ENCODE measurements at regions not wholly inside any gene's neighbourhood (a gene's known extent, or its start where the extent isn't known, plus 50 kb on each side); places are given as distances from the start of the nearest gene placed in this dataset.
"Not testable (repeated sequence)": the region's sequence is repeated elsewhere in the genome, so short reads cannot be mapped to it uniquely, and the experiment has no call there.

- TF ChIP-seq CTCF (IDR thresholded peaks at IDR 0.05; ENCODE audit: insufficient read depth, low read length, poor library complexity, severe bottlenecking) = no peak
- Histone ChIP-seq H3K36me3 (ENCODE audit: control insufficient read depth, insufficient read depth, low read length) (no peaks in the 10 kb centered on the region), H3K4me3 (replicated peaks; ENCODE audit: low read depth, low read length) (no peak overlapping the region), H3K27me3 (replicated peaks; ENCODE audit: control insufficient read depth, insufficient read depth, low read length) (no peaks in the 10 kb centered on the region)
- no peak for DNase-seq (ENCODE audit: extremely low read depth, insufficient read length)
Measured at GRCh38 chr22:34841331-34841771, 224.6 kb upstream of the ISX start.

DNA sequence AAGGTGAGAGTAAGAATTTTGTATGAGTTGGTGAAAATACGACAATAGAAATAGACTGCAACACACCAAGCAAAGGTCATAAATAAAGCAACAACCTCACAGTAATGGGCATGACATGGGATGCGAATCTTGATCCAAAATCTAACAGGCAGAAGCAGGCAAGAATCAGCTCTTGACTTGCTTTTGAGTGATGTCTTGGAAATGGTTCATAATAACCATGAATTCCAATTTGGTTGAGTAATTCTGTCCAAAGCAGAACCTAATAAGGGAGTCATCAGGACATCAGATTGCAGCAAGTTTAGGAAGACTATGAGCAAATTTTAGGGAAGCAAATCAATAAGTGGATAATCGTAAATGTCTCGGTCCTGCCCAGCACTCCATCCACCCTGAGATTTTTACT, 224.0 kb upstream of the ISX start:
- no peaks in the 10 kb centered on the region for H3K36me3 ChIP-seq (ENCODE audit: control insufficient read depth, insufficient read depth, low read length)
- H3K27me3 ChIP-seq (replicated peaks; ENCODE audit: control insufficient read depth, insufficient read depth, low read length) = no peaks in the 10 kb centered on the region
- TF ChIP-seq CTCF (IDR thresholded peaks at IDR 0.05; ENCODE audit: insufficient read depth, low read length, poor library complexity, severe bottlenecking) = no peak
- H3K4me3 ChIP-seq (replicated peaks; ENCODE audit: low read depth, low read length) = no peak overlapping the region
- no peak for DNase-seq (ENCODE audit: extremely low read depth, insufficient read length)

GRCh38 chr22:34842630-34843029, 223.3 kb upstream of the ISX start:
- Histone ChIP-seq H3K4me3 (replicated peaks; ENCODE audit: low read depth, low read length) (no peak overlapping the region), H3K36me3 (ENCODE audit: control insufficient read depth, insufficient read depth, low read length) (no peaks in the 10 kb centered on the region), H3K27me3 (replicated peaks; ENCODE audit: control insufficient read depth, insufficient read depth, low read length) (no peaks in the 10 kb centered on the region)
- no peak for DNase-seq (ENCODE audit: extremely low read depth, insufficient read length)
- peak; percentile 36 for TF ChIP-seq CTCF (IDR thresholded peaks at IDR 0.05; ENCODE audit: insufficient read depth, low read length, poor library complexity, severe bottlenecking)

GRCh38 chr22:34843743-34844142, 222.2 kb upstream of the ISX start:
- H3K4me3 ChIP-seq (replicated peaks; ENCODE audit: low read depth, low read length); H3K36me3 ChIP-seq (ENCODE audit: control insufficient read depth, insufficient read depth, low read length); DNase-seq (ENCODE audit: extremely low read depth, insufficient read length); H3K27me3 ChIP-seq (replicated peaks; ENCODE audit: control insufficient read depth, insufficient read depth, low read length): not testable (repeated sequence)

- H3K36me3 ChIP-seq (ENCODE audit: control insufficient read depth, insufficient read depth, low read length) = no peaks in the 10 kb centered on the region
- no peak for DNase-seq (ENCODE audit: extremely low read depth, insufficient read length)
- no peaks in the 10 kb centered on the region for H3K27me3 ChIP-seq (replicated peaks; ENCODE audit: control insufficient read depth, insufficient read depth, low read length)
- no peak for TF ChIP-seq CTCF (IDR thresholded peaks at IDR 0.05; ENCODE audit: insufficient read depth, low read length, poor library complexity, severe bottlenecking)
- H3K4me3 ChIP-seq (replicated peaks; ENCODE audit: low read depth, low read length) = no peak overlapping the region
Measured at GRCh38 chr22:34845391-34845790, 220.6 kb upstream of the ISX start.

- H3K4me3 ChIP-seq (replicated peaks; ENCODE audit: low read depth, low read length) = no peak overlapping the region
- no peak for DNase-seq (ENCODE audit: extremely low read depth, insufficient read length)
- H3K27me3 ChIP-seq (replicated peaks; ENCODE audit: control insufficient read depth, insufficient read depth, low read length) = no peaks in the 10 kb centered on the region
- no peaks in the 10 kb centered on the region for H3K36me3 ChIP-seq (ENCODE audit: control insufficient read depth, insufficient read depth, low read length)
- TF ChIP-seq CTCF (IDR thresholded peaks at IDR 0.05; ENCODE audit: insufficient read depth, low read length, poor library complexity, severe bottlenecking) = no peak
Measured at GRCh38 chr22:34847072-34847471, 218.9 kb upstream of the ISX start.

Data from GM06990 (cell line).